ENCODE measurements at regions not wholly inside any gene's neighbourhood (a gene's known extent, or its start where the extent isn't known, plus 50 kb on each side); places are given as distances from the start of the nearest gene placed in this dataset.

DNA sequence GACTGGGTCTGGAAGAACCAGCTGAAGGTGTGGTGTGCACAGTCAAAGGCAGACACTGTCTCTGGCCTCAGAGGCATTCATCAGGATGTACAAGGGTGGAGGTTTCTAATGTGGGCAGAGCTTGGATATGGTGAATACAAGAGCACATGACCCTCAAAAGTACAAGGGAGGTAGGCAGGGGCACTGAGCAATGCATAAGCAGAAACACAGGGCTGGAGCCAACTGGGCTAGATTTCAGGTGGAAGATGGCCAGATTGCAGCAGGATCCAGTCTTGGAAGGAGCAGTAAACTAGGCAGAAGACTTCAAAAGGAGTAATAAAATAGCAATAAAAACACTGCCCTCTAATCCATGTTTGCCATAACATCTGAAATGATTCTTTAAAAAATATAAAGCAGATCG is 417.1 kb downstream of the OLFM4 start:
- TF ChIP-seq, protein P1, sequence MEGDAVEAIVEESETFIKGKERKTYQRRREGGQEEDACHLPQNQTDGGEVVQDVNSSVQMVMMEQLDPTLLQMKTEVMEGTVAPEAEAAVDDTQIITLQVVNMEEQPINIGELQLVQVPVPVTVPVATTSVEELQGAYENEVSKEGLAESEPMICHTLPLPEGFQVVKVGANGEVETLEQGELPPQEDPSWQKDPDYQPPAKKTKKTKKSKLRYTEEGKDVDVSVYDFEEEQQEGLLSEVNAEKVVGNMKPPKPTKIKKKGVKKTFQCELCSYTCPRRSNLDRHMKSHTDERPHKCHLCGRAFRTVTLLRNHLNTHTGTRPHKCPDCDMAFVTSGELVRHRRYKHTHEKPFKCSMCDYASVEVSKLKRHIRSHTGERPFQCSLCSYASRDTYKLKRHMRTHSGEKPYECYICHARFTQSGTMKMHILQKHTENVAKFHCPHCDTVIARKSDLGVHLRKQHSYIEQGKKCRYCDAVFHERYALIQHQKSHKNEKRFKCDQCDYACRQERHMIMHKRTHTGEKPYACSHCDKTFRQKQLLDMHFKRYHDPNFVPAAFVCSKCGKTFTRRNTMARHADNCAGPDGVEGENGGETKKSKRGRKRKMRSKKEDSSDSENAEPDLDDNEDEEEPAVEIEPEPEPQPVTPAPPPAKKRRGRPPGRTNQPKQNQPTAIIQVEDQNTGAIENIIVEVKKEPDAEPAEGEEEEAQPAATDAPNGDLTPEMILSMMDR (IDR thresholded peaks at IDR 0.05), result no peak
- no peak for TF ChIP-seq POLR2A (IDR thresholded peaks at IDR 0.05)

Measured in upper lobe of left lung (tissue), 4 donors.